Cardiac muscle cell (in vitro differentiated cells and primary cell): ENCODE measurements at regions not wholly inside any gene's neighbourhood (a gene's known extent, or its start where the extent isn't known, plus 50 kb on each side); places are given as distances from the start of the nearest gene placed in this dataset.
"Not testable (repeated sequence)": the region's sequence is repeated elsewhere in the genome, so short reads cannot be mapped to it uniquely, and the experiment has no call there.

Source experiments
- DNase-seq, 2 donors: peaks; one replicate each; pipeline versions ENCODE4 v3.0.0 to v3.0.0-alpha.2; 2010 to 2017; ENCODE audit warnings: low read depth in 1 of 2, low spot score in 1 of 2
- H3K27ac ChIP-seq: fragments of 200-600 bp; sonication (generic); 2 replicates; pipeline ENCODE4 v1.5.1; 2016
- H3K27me3 ChIP-seq: fragments of 200-600 bp; sonication (generic); 2 replicates; pipeline ENCODE4 v1.6.0; 2016; ENCODE audit warnings: control low read depth
- H3K36me3 ChIP-seq: fragments of 200-600 bp; sonication (generic); 2 replicates; pipeline ENCODE4 v1.5.1; 2016; ENCODE audit warnings: control low read depth
- H3K4me1 ChIP-seq: fragments of 200-600 bp; sonication (generic); 2 replicates; pipeline ENCODE4 v1.8.1; 2017; ENCODE audit warnings: low read depth, mild to moderate bottlenecking, mixed run types
- H3K4me3 ChIP-seq: fragments of 200-600 bp; sonication (generic); 2 replicates; pipeline ENCODE4 v1.5.1; 2016; ENCODE audit warnings: mild to moderate bottlenecking
- H3K9me3 ChIP-seq: fragments of 200-600 bp; sonication (generic); 2 replicates; pipeline ENCODE4 v1.5.1; 2017; ENCODE audit warnings: low read depth, mild to moderate bottlenecking, control low read depth
- TF ChIP-seq, protein P1 (sequence below): IDR thresholded peaks from 2 replicates; pipeline ENCODE4 v1.5.1; 2012; ENCODE audit warnings: low read depth, mild to moderate bottlenecking, low read length

DNA sequence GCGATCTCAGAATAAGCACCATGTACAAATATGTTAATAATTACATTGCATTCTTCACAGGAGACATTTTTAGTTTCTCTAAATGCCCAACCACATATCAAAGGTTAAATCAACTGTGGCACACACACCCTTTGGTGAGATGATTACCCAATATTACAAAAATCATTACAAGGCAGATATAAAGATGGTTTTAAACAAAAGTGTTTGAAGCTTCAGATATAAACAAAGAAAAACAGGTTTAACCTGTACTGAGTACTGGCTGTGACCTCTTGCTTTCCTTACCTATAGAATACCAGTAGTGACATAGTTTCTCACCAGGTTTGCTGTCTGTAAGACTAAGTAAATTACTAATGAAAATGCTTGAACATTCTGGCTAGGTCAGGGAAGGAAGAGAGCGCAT, 360.0 kb upstream of the IGFBP3 start:
- Histone ChIP-seq H3K9me3 (no peaks in the 10 kb centered on the region), H3K36me3 (no peaks in the 10 kb centered on the region), H3K27me3 (no peaks in the 10 kb centered on the region), H3K4me3 (no peak overlapping the region), H3K4me1 (peaks cover 10% of the 10 kb centered on the region), H3K27ac (no peak overlapping the region)
- no peak for DNase-seq
- TF ChIP-seq, protein P1, sequence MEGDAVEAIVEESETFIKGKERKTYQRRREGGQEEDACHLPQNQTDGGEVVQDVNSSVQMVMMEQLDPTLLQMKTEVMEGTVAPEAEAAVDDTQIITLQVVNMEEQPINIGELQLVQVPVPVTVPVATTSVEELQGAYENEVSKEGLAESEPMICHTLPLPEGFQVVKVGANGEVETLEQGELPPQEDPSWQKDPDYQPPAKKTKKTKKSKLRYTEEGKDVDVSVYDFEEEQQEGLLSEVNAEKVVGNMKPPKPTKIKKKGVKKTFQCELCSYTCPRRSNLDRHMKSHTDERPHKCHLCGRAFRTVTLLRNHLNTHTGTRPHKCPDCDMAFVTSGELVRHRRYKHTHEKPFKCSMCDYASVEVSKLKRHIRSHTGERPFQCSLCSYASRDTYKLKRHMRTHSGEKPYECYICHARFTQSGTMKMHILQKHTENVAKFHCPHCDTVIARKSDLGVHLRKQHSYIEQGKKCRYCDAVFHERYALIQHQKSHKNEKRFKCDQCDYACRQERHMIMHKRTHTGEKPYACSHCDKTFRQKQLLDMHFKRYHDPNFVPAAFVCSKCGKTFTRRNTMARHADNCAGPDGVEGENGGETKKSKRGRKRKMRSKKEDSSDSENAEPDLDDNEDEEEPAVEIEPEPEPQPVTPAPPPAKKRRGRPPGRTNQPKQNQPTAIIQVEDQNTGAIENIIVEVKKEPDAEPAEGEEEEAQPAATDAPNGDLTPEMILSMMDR = no peak

DNA sequence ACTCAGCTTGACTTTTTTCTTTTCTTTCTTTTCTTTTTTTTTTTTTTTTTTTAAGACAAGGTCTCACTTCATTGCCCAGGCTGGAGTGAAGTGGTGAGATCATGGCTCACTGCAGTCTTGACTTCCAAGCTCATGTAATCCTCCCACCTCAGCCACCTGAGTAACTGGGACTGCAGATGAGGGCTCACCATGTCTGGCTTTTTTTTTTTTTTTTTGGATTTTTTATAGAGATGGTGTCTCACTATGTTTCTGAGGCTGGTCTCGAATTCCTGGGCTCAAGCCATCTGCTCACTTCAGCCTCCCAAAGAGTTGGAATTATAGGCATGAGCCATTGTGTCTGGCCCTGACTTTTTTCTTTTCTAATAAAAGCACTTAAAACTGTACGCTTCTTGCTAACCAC, 358.2 kb upstream of the IGFBP3 start:
- TF ChIP-seq, protein P1 = no peak
- H3K36me3 ChIP-seq = no peaks in the 10 kb centered on the region
- no peak for DNase-seq
- no peaks in the 10 kb centered on the region for H3K9me3 ChIP-seq
- H3K27ac ChIP-seq = no peak overlapping the region
- H3K27me3 ChIP-seq = no peaks in the 10 kb centered on the region
- no peak overlapping the region for H3K4me3 ChIP-seq
- peaks cover 10% of the 10 kb centered on the region for H3K4me1 ChIP-seq

DNA sequence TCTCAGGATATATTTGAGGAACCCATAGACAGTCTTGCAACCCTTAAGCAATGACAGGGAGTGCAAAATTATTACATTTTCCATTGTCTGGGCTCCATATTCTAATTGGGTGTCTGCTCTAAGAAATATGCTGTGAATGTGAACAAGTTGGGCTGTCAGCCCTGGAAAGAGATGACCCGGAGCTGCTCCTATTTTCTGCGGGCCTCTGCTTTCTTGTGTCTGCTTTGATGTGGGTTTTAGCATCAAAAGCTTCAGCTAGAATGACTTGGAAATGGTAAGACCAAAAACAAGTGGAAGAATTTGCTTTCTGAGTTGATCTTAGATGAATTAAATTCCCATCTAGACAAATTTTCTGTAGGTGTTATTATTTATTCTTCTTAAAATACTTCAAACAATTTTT, 343.6 kb upstream of the IGFBP3 start:
- no peaks in the 10 kb centered on the region for H3K36me3 ChIP-seq
- H3K27ac ChIP-seq = no peak overlapping the region
- no peaks in the 10 kb centered on the region for H3K4me1 ChIP-seq
- TF ChIP-seq, protein P1 = no peak
- DNase-seq = no peak
- H3K27me3 ChIP-seq = no peaks in the 10 kb centered on the region
- H3K4me3 ChIP-seq = no peak overlapping the region
- H3K9me3 ChIP-seq = peaks cover 2% of the 10 kb centered on the region

DNA sequence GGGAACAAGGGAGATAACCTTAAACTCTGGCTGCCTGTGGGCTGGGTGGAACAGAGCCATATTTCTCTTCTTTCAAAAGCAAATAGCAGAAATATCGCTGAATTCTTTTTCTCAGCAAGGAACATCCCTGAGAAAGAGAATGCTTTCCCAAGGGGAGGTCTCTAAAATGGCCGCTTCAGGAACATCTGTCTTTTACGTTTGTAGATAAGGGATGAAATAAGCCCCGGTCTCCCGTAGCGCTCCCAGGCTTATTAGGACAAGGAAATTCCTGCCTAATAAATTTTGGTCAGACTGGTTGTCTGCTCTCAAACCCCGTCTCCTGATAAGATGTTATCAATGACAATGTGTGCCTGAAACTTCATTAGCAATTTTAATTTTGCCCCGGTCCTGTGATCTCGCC, 340.6 kb upstream of the IGFBP3 start:
- not testable (repeated sequence) for H3K27me3 ChIP-seq, H3K9me3 ChIP-seq, H3K4me3 ChIP-seq, H3K36me3 ChIP-seq, H3K4me1 ChIP-seq, DNase-seq, H3K27ac ChIP-seq

DNA sequence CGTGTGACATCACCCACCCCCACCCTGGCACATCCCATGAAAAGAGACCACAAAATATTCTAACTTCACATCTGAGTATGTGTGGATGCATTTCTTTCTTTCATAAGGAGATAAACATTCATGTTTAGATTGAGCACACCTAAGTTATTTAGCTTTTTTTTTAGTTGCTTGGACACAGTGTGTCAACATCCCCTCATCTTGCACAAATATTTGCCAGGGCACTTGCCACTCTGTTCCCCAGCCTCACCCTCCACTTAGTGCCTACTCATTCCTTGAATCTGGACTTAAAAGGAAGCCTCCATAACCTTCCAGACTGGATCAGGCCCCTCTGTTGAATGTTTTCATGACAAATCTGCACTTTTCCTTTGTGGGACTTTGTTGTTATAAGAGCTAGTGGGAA, 338.9 kb upstream of the IGFBP3 start:
- H3K4me1 ChIP-seq = no peaks in the 10 kb centered on the region
- peaks cover 2% of the 10 kb centered on the region for H3K9me3 ChIP-seq
- DNase-seq = no peak
- no peak overlapping the region for H3K27ac ChIP-seq
- no peak overlapping the region for H3K4me3 ChIP-seq
- H3K36me3 ChIP-seq = no peaks in the 10 kb centered on the region
- no peaks in the 10 kb centered on the region for H3K27me3 ChIP-seq
- TF ChIP-seq, protein P1 = no peak

DNA sequence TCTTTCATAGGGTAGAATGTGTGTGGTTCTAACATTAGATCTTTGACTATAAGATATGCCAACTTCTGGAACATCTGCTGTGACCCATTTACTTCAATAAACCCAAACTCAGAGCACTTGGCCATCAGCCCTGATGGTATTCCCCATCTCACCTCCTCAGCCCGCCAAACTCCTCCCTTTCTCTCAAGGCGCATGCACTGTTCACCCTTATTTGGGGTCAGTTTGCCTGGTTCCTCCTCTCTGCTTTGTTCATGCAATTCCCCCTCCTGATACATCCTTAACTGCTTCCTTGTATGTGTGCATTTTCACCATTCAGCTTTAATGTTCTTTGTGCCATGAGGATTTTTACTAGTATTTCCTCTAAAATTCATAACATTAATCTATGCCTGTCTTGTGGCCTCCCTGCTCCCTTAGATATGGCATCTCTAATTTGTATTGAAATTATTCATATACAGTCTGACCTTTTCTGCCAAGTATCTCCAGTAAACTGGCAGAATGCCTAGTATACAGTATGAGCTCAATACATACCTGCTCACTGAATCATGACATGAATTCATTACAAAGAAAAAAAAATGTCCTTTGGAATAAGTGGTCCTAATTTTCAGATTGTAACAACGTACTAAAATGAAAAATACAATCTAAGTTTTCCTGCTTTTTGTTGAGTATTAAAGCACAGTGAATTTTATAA, 336.8 kb upstream of the IGFBP3 start:
- peak in 1 of 2 donors; percentile 81 for DNase-seq
- TF ChIP-seq, protein P1 = no peak
- Histone ChIP-seq H3K27ac (no peak overlapping the region), H3K27me3 (no peaks in the 10 kb centered on the region), H3K4me3 (no peak overlapping the region), H3K9me3 (peaks cover 2% of the 10 kb centered on the region), H3K36me3 (no peaks in the 10 kb centered on the region), H3K4me1 (no peaks in the 10 kb centered on the region)
